GM23338 (cell line): ENCODE measurements at regions not wholly inside any gene's neighbourhood (a gene's known extent, or its start where the extent isn't known, plus 50 kb on each side); places are given as distances from the start of the nearest gene placed in this dataset.

ENCODE experiments used
- CREB1 ChIP-seq: fragments of 250-450 bp; sonication (Bioruptor Pico); IDR thresholded peaks from 2 replicates; pipeline ENCODE4 v1.5.0; 2020; ENCODE audit warnings: low read depth, mild to moderate bottlenecking, moderate library complexity
- EZH2 ChIP-seq: fragments of 200-600 bp; sonication (generic); IDR thresholded peaks from one replicate; pipeline ENCODE4 v1.8.0; 2017; ENCODE audit warnings: antibody characterized with exemption, mild to moderate bottlenecking, low read depth; ENCODE audit not compliant: unreplicated experiment
- EZH2phosphoT487 ChIP-seq: fragments of 200-600 bp; sonication (generic); IDR thresholded peaks from one replicate; pipeline ENCODE4 v1.8.1; 2018; ENCODE audit warnings: antibody characterized with exemption; ENCODE audit not compliant: unreplicated experiment
- JUNB ChIP-seq: IDR thresholded peaks from one replicate; pipeline ENCODE4 v1.6.1; 2016; ENCODE audit warnings: antibody characterized with exemption; ENCODE audit not compliant: unreplicated experiment
- NANOG ChIP-seq: IDR thresholded peaks from 2 replicates; pipeline ENCODE4 v1.6.1; 2016; ENCODE audit warnings: antibody characterized with exemption, borderline replicate concordance
- POLR2AphosphoS5 ChIP-seq: IDR thresholded peaks from 2 replicates; pipeline ENCODE4 v1.6.1; 2016; ENCODE audit warnings: antibody characterized with exemption, low read depth
- STAT1 ChIP-seq: IDR thresholded peaks from one replicate; pipeline ENCODE4 v1.6.1; 2016; ENCODE audit warnings: antibody characterized with exemption; ENCODE audit not compliant: unreplicated experiment
- ZNF331 ChIP-seq: fragments of 250-450 bp; sonication (Bioruptor Pico); IDR thresholded peaks from 2 replicates; pipeline ENCODE4 v1.5.0; 2020; ENCODE audit warnings: low read depth, mild to moderate bottlenecking, moderate library complexity
- TF ChIP-seq, protein P1 (sequence below), 2 experiments: fragments of 200-600 bp in 1 of 2; sonication (generic) in 1 of 2; conservative IDR thresholded peaks; 2 replicates each; pipeline versions ENCODE4 v1.5.1 to v1.6.1; 2016 to 2017; ENCODE audit warnings: antibody characterized with exemption in 2 of 2, low read depth in 2 of 2, mild to moderate bottlenecking in 2 of 2, moderate library complexity in 1 of 2
- TF ChIP-seq, protein P2 (sequence below): IDR thresholded peaks from one replicate; pipeline ENCODE4 v1.6.1; 2018; ENCODE audit warnings: antibody characterized with exemption; ENCODE audit not compliant: unreplicated experiment
- TF ChIP-seq, protein P3 (sequence below): IDR thresholded peaks from 2 replicates; pipeline ENCODE4 v1.6.1; 2016; ENCODE audit warnings: antibody characterized with exemption
- TF ChIP-seq, protein P4 (sequence below): fragments of 250-450 bp; sonication (Bioruptor Pico); IDR thresholded peaks from 2 replicates; pipeline ENCODE4 v1.5.0; 2020; ENCODE audit warnings: mild to moderate bottlenecking, moderate library complexity

DNA sequence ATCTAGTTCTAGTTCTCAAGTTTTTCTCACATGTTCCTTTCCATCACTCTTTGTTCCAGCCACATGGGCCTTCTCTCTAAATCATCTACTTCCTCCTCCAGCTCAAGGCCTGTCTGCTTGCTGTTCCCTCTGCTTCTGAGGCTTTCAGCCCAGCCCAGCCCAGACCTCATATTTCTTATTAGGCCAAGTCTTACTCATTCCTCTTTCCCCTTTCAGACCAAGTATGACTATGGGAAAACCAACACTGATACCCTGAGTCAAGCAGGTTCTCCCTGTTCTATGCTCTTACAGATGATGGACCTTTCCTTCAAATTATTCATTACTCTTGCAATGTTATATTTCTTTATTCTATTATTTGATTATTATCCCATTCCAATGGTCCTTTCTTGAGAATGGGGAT lies 80.3 kb upstream of the SEM1 start:
- TF ChIP-seq, protein P1, sequence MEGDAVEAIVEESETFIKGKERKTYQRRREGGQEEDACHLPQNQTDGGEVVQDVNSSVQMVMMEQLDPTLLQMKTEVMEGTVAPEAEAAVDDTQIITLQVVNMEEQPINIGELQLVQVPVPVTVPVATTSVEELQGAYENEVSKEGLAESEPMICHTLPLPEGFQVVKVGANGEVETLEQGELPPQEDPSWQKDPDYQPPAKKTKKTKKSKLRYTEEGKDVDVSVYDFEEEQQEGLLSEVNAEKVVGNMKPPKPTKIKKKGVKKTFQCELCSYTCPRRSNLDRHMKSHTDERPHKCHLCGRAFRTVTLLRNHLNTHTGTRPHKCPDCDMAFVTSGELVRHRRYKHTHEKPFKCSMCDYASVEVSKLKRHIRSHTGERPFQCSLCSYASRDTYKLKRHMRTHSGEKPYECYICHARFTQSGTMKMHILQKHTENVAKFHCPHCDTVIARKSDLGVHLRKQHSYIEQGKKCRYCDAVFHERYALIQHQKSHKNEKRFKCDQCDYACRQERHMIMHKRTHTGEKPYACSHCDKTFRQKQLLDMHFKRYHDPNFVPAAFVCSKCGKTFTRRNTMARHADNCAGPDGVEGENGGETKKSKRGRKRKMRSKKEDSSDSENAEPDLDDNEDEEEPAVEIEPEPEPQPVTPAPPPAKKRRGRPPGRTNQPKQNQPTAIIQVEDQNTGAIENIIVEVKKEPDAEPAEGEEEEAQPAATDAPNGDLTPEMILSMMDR (conservative IDR thresholded peaks at IDR 0.05; ENCODE audit: low read depth in 2 of 2), result no peak
- TF ChIP-seq EZH2phosphoT487 (no peak), EZH2 (no peak), CREB1 (CRISPR knock-in tag) (no peak), JUNB (no peak), POLR2AphosphoS5 (no peak), STAT1 (no peak), NANOG (no peak), ZNF331 (CRISPR knock-in tag) (no peak)
- TF ChIP-seq, protein P2, sequence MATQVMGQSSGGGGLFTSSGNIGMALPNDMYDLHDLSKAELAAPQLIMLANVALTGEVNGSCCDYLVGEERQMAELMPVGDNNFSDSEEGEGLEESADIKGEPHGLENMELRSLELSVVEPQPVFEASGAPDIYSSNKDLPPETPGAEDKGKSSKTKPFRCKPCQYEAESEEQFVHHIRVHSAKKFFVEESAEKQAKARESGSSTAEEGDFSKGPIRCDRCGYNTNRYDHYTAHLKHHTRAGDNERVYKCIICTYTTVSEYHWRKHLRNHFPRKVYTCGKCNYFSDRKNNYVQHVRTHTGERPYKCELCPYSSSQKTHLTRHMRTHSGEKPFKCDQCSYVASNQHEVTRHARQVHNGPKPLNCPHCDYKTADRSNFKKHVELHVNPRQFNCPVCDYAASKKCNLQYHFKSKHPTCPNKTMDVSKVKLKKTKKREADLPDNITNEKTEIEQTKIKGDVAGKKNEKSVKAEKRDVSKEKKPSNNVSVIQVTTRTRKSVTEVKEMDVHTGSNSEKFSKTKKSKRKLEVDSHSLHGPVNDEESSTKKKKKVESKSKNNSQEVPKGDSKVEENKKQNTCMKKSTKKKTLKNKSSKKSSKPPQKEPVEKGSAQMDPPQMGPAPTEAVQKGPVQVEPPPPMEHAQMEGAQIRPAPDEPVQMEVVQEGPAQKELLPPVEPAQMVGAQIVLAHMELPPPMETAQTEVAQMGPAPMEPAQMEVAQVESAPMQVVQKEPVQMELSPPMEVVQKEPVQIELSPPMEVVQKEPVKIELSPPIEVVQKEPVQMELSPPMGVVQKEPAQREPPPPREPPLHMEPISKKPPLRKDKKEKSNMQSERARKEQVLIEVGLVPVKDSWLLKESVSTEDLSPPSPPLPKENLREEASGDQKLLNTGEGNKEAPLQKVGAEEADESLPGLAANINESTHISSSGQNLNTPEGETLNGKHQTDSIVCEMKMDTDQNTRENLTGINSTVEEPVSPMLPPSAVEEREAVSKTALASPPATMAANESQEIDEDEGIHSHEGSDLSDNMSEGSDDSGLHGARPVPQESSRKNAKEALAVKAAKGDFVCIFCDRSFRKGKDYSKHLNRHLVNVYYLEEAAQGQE, result no peak
- TF ChIP-seq, protein P3, sequence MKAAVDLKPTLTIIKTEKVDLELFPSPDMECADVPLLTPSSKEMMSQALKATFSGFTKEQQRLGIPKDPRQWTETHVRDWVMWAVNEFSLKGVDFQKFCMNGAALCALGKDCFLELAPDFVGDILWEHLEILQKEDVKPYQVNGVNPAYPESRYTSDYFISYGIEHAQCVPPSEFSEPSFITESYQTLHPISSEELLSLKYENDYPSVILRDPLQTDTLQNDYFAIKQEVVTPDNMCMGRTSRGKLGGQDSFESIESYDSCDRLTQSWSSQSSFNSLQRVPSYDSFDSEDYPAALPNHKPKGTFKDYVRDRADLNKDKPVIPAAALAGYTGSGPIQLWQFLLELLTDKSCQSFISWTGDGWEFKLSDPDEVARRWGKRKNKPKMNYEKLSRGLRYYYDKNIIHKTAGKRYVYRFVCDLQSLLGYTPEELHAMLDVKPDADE, result no peak
- TF ChIP-seq, protein P4, sequence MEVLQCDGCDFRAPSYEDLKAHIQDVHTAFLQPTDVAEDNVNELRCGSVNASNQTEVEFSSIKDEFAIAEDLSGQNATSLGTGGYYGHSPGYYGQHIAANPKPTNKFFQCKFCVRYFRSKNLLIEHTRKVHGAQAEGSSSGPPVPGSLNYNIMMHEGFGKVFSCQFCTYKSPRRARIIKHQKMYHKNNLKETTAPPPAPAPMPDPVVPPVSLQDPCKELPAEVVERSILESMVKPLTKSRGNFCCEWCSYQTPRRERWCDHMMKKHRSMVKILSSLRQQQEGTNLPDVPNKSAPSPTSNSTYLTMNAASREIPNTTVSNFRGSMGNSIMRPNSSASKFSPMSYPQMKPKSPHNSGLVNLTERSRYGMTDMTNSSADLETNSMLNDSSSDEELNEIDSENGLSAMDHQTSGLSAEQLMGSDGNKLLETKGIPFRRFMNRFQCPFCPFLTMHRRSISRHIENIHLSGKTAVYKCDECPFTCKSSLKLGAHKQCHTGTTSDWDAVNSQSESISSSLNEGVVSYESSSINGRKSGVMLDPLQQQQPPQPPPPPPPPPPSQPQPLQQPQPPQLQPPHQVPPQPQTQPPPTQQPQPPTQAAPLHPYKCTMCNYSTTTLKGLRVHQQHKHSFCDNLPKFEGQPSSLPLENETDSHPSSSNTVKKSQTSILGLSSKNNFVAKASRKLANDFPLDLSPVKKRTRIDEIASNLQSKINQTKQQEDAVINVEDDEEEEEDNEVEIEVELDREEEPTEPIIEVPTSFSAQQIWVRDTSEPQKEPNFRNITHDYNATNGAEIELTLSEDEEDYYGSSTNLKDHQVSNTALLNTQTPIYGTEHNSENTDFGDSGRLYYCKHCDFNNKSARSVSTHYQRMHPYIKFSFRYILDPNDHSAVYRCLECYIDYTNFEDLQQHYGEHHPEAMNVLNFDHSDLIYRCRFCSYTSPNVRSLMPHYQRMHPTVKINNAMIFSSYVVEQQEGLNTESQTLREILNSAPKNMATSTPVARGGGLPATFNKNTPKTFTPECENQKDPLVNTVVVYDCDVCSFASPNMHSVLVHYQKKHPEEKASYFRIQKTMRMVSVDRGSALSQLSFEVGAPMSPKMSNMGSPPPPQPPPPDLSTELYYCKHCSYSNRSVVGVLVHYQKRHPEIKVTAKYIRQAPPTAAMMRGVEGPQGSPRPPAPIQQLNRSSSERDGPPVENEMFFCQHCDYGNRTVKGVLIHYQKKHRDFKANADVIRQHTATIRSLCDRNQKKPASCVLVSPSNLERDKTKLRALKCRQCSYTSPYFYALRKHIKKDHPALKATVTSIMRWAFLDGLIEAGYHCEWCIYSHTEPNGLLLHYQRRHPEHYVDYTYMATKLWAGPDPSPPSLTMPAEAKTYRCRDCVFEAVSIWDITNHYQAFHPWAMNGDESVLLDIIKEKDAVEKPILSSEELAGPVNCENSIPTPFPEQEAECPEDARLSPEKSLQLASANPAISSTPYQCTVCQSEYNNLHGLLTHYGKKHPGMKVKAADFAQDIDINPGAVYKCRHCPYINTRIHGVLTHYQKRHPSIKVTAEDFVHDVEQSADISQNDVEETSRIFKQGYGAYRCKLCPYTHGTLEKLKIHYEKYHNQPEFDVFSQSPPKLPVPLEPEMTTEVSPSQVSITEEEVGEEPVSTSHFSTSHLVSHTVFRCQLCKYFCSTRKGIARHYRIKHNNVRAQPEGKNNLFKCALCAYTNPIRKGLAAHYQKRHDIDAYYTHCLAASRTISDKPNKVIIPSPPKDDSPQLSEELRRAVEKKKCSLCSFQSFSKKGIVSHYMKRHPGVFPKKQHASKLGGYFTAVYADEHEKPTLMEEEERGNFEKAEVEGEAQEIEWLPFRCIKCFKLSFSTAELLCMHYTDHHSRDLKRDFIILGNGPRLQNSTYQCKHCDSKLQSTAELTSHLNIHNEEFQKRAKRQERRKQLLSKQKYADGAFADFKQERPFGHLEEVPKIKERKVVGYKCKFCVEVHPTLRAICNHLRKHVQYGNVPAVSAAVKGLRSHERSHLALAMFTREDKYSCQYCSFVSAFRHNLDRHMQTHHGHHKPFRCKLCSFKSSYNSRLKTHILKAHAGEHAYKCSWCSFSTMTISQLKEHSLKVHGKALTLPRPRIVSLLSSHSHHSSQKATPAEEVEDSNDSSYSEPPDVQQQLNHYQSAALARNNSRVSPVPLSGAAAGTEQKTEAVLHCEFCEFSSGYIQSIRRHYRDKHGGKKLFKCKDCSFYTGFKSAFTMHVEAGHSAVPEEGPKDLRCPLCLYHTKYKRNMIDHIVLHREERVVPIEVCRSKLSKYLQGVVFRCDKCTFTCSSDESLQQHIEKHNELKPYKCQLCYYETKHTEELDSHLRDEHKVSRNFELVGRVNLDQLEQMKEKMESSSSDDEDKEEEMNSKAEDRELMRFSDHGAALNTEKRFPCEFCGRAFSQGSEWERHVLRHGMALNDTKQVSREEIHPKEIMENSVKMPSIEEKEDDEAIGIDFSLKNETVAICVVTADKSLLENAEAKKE (CRISPR knock-in tag), result no peak
